ENCODE measurements at regions not wholly inside any gene's neighbourhood (a gene's known extent, or its start where the extent isn't known, plus 50 kb on each side); places are given as distances from the start of the nearest gene placed in this dataset.

DNA sequence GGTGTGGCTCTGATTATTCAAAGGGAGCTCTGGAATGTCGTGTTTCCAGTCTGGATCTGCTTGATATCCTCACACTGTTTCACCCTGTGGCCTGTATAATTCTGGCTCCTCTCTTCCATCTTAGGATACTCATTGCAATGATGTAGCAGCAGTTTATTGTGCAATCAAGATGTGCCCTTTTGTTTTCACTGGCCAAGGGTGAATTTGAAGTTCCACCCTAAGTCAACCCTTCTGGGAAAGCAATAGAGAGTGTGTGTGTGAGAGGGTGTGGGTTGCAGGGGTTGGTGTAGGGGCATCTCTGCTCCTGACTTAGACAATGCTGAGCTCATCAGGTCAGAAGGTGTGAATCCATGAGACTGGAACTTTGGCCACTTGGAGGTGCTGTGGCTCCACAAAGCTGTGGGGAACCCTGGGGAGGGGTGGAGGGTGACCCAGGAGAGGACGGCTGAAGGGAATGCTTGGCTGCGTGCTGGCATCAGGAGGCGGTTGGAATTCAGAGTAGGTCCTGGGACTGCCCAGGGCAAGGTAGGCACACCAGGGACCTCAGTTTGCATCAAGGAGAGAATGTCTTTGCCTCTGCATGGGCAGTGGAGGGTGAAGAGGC, 118.0 kb upstream of the PRSS58 start:
- peak; percentile 48 for DNase-seq (ENCODE audit: low read depth)

DNA sequence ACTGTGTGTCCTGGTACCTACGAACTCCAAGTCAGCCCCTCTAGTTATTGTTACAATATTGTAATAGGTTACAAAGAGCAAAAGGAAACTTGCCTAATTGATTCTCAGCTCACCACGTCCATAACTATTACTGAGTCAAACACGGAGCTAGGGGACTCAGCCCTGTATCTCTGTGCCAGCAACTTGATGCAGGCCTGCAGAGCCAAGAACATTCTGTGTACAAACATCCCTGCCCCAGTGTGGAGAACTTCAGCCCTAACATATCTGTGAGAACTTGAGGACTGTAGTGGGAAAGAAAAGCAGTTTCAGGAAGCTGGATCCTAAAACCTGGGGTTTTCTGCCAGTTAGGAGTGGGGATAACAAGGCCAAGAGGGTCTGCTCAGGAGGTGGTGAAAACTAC, 114.9 kb upstream of the PRSS58 start:
- DNase-seq (ENCODE audit: low read depth) = no peak

DNA sequence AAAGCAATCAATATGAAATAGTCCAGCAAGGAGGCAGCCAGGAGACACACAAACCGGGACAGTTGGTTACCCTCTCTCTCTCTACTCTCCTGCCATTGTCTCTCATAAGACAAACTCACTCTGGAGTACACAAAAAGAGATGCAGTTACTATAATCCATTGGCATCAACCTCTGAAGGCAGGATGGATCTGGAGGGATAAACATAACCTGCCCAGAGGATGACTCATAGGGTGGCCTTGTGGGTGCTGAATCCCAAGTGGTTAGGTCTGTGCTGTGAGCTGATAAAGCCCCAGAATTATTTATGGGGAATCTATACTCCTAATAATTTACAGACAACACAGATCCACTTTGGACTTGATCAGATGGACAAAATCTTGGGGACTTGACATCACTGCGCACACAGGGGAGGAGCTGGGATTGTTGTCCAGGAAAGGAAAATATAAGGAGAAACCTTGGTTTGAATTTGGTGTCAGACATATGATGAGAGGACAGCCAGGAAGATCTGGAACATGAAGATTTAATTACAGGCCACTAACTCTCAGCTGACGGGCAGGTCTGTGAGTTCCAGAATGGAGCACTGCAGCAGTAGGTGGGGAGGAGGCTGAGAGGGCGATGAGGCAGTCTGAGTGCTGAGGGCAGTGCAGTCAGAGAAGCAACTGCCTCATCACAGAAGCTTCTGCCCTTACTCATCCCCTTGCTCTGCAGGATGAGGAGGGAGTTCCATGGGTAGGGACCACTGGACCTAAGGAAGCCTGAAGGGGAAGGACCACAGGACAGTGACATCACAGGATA, 113.9 kb upstream of the PRSS58 start:
- DNase-seq (ENCODE audit: low read depth) = no peak

DNA sequence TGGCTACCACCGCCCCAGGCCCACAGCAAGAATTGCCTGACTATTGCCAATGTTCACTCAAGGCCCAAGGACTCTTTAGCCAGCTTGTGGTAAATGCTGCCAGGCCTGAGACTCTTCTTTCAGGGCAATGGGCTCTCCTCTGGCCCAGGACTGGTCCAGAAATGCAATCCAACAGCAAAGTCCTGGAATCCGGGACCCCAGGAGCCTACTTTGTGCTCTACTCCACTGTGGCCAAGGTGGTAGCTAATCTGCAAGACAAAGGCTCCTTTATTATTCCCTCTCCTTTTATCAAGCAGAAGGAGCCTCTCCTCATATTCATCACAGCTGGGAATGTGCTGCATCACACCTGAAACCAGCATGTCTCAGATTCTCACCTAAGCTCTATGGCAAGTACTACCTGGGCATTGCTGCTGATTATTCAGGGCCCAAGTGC, 107.6 kb upstream of the PRSS58 start:
- no peak for DNase-seq (ENCODE audit: low read depth)

DNA sequence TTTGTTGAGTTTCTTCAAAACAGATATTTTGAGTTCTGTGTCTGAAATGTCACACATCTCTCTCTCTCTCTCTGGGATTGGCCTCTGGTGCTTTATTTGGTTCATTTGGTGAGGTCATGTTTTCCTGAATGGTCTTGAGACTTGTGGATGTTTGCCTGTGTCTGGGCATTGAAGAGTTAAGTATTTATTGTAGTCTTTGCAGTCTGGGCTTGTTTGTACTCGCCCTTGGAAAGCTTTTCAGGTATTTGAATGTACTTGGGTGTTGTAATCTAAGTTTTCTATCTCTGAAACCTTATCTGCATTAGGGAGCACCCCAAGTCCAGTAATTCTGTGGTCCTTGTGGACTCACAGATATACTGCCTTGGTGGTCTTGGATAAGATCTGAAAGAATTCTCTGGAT, 106.7 kb upstream of the PRSS58 start:
- DNase-seq (ENCODE audit: low read depth) = no peak

DNA sequence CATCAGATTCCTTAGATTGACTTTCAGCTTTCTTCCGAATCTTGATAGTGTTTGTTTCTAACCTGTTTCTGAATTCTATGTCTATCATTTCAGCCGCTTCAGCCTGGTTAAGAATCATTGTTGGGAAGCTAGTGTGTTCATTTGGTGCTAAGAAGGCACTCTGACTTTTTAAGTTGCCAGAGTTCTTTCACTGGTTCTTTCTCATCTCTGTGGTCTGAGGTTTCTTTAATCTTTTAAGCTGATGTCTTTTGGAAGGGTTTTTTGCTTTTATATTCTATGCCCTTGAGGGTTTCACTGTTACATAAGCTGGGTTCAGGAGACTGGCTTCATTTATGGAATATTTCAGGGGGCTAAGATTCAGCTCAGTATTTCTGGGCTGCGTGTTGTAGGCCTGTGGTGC, 104.5 kb upstream of the PRSS58 start:
- no peak for DNase-seq (ENCODE audit: low read depth)

DNA sequence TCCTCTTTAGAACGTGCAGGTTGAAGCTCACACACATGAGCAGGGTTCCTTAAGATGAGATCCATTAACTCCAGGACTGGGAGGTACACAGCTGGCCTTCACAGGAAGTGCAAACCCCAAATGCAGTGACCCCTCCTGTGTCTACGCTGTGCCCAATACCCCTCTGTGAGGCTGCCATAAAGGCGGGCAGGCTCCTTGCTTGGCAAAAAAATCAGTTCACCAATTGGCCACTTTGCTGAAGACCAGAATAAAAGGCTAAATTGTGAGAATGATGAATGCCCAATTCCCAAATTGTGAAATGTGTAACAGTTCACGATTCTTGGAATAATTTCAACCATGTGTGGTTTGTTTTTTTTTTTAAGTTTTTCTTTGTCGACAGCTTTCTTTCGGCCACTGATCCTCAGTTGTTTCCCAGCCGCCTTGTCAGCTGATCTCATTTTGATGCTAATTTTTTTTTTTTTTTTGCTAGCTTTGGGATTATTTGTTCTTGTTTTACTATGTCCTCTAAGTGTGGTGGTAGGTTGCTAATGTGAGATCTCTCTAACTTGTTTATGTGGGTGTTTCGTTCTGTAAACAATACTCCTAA, 101.9 kb upstream of the PRSS58 start:
- no peak for DNase-seq (ENCODE audit: low read depth)

DNA sequence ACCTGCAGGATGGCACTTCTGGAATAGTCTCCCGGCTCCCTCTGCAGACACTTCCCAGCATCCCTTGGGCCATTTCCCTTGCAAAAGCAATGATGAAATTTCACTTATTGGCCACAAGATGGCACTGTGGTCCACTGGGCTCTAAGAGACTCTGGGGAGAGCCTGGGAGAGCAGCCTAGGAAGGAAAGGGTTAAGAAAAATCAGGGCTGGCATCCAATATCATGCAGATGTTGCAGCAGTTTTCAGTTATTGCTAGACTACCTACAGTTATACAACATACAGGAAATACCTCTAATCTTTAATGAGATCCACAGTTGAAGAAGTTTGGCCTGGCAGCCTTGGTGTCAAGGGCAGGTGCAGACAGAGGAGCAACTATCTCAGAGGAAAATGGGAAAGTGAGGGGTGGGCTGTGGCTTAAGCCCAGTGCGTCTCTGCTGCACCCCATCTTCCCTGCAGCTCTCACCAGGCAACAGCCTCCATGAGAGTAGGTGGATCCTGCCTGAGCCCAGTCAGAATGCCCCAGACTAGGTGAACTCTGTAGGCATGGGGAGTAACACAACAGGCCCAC, 100.2 kb upstream of the PRSS58 start:
- DNase-seq (ENCODE audit: low read depth) = peak; percentile 63

DNA sequence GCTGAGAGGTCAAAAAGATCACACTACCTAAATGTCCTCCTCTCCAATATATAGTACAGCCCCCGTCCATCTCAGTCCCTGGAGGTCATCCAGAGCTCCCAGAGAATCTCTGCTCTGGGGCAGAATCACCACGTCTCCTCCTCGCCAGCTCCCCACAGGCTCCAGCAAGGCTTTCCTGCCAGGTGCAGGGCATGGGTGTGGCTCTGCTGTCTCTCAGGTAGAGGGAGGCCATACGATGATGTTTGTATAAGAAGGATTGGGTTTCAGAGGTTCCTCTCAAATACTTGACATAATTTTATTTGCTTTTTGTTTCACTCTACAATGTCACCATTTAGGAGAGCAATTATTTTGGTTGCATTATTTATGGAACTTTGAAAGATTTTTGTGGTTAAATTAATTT, 98.3 kb upstream of the PRSS58 start:
- DNase-seq (ENCODE audit: low read depth) = no peak

DNA sequence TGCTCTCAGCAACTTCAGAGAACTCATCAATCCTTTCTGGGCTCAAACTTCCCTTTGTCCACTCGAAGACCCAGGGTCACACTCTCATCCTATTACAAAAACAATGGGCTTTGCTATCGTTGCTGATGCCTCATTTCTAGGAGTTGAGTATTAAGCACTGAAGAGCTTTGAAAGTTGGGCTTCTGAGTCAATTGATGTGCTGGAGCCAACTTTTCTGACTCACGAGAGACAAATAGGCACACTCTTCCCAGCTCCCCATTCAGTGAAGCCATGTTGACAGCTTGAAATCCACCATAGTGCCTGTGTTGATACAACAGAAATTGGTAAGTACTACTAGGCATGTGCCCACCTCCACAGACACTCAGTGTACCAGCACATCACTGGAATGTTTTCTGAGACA, 97.5 kb upstream of the PRSS58 start:
- peak; percentile 74 for DNase-seq (ENCODE audit: low read depth)

DNA sequence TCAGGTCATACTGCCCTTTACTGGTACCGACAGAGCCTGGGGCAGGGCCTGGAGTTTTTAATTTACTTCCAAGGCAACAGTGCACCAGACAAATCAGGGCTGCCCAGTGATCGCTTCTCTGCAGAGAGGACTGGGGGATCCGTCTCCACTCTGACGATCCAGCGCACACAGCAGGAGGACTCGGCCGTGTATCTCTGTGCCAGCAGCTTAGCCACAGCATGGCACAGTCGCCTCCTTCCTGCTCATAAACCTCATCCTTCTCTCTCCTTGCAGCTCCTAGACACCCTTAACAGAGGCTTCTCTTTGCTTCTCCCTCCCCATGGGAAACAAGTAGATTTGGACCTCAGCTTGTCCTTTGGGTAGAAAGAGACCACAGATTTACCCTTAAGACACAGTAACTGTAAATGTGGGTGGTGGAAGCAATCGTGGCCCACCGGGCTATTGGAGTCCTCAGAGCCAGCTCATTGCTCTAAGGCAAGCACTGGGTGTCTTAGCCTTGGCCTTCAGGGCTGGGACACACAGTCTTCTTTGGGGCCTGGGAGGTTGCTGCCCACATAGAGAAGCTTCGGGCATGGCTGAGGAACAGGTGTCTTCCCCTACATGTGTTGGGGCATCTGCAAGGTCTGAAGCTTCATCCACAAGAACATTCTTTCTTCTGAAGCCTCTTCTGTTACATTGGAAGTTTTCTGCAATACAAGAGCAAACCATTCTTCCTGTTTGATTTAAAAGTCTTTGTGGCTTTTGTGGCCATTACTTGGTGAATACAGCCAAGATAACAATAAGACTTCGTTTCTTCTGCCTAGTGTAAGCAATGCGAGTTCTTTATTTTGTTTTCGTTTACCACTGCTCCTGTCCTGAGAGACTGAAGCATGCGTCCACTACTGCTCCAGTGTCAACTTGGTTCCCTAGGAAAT, 95.5 kb upstream of the PRSS58 start:
- DNase-seq (ENCODE audit: low read depth) = no peak

DNA sequence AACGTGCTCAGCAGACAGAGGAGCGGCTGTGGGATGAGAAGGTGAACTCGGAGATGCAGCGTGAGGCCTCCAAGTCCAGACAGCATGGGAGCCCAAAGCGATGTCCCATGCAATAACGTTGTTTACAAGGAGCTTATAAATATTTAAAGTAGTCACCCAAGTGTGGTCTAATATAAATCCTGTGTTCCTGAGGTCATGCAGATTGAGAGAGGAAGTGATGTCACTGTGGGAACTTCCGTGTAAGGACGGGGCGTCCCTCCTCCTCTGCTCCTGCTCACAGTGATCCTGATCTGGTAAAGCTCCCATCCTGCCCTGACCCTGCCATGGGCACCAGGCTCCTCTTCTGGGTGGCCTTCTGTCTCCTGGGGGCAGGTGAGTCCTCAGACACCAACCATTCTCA, 94.7 kb upstream of the PRSS58 start:
- no peak for DNase-seq (ENCODE audit: low read depth)

DNA sequence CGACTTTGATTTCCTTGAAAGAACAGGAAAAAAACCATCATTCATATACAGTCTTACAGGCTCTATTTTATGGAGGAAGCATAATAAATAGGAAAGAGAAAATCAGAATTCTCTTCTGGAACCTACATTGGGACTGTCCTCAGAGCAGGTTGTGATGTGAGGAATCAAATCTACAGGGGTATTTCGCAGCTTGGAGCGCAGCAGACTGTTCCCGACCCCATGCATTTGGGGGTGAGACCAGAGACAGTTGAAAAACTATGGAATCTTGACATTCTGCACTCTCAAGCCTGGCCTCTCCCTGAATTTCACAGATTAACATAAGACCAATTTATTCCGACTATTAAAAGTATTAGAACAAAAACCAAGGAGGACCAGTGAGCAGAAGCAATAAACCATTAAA, 93.3 kb upstream of the PRSS58 start:
- no peak for DNase-seq (ENCODE audit: low read depth)

DNA sequence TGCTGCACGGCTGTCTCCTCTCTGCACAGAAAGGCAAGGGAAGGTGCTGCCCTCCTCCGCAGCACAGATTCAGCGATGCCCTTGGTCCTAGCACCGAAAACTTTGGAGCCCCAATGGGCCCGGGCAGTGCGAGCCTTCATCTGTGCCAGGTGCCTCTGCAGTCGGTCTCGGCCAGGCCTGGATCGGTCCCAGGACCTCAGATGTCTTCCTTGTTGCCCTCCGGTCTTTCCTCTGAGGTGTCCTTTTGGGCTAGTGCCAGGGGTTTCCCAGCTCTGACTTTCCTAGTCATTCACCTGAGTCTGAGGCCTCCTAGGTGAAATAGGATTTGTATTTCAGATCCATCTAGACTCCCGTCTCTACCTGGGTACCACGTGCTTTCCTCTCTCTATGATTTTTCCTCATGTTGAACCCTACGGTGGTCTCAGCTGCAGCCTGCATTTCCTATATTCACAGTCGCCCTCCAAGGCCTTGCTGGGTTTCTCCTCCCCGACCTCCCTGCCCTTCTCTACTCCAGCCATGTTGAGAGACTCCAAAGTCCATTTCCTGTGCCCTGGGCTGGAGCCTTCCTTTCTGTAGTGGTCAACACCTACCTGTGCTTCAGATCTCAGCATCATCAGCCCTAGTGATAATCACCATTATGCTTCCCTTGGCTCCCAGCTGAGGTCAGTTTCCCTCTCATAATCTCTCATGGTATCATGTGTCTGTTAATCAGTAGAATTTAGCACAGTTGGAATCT, 92.0 kb upstream of the PRSS58 start:
- DNase-seq (ENCODE audit: low read depth) = peak; percentile 8

DNA sequence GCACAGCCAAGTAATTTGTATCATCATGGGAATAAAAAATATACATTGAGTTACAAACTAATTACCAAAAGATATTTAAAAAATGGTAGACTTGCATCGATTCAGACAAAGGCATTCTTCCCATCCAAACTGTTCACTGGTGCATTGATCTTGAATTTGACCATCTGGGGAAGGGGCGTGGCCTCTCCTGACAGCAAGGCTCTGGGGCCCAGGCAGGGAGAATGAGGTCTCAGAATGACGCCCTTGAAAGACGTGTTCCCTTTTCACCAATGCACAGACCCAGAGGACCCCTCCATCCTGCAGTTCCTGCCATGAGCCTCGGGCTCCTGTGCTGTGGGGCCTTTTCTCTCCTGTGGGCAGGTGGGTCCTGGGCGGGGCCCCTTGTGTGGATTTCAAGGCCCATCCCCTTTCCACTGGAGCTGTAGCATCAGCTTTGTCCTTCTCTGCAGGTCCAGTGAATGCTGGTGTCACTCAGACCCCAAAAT, 91.1 kb upstream of the PRSS58 start:
- no peak for DNase-seq (ENCODE audit: low read depth)

DNA sequence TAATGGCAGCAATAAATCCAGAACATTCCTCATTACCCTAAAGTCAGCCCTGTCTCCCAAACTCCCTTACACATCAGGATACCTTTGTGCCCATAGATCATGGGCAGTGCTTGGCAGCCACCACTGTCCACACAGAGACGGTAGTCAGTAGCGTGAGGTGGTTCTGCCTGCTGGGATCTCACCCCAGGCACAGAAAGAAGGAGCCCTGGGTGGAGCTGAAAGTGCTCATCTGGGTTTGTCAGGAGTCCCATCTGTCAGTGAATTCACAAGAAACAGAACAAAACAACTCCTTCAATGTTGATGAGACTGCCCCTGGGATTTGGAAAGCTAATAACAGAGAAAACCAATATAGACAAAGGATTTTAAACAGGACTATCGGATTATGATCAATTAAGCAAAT, 90.2 kb upstream of the PRSS58 start:
- no peak for DNase-seq (ENCODE audit: low read depth)

DNA sequence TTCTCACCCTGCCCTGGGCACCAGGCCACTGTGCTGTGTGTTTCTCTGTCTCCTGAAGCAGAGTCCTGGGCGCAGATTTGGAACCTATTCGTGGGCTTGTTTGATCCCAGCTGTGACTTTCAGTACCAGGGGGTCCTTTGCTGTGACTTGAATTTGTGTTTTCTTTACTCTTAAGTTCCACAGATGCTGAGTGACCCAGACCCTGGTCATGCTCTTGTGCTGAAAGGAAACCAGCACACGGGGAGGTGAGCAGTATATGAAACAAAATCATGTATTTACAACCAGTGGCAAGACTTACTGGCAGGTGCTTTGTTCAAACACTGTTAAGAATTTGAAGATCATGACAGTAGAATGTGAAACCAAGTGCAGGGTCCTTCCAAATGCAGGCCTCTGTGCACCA, 89.2 kb upstream of the PRSS58 start:
- no peak for DNase-seq (ENCODE audit: low read depth)

DNA sequence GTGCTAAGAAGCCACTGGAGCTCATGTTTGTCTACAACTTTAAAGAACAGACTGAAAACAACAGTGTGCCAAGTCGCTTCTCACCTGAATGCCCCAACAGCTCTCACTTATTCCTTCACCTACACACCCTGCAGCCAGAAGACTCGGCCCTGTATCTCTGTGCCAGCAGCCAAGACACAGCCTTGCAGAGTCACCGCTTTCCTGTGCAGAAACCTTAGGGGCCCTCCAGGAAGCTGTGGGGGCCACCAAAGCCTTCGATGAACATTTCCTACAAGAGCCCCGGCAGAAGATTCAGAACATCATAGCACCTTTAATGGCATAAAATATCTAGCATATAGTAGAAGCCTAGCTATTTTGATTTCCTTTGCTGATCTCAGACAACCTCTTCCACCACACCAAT, 88.0 kb upstream of the PRSS58 start:
- DNase-seq (ENCODE audit: low read depth) = no peak

DNA sequence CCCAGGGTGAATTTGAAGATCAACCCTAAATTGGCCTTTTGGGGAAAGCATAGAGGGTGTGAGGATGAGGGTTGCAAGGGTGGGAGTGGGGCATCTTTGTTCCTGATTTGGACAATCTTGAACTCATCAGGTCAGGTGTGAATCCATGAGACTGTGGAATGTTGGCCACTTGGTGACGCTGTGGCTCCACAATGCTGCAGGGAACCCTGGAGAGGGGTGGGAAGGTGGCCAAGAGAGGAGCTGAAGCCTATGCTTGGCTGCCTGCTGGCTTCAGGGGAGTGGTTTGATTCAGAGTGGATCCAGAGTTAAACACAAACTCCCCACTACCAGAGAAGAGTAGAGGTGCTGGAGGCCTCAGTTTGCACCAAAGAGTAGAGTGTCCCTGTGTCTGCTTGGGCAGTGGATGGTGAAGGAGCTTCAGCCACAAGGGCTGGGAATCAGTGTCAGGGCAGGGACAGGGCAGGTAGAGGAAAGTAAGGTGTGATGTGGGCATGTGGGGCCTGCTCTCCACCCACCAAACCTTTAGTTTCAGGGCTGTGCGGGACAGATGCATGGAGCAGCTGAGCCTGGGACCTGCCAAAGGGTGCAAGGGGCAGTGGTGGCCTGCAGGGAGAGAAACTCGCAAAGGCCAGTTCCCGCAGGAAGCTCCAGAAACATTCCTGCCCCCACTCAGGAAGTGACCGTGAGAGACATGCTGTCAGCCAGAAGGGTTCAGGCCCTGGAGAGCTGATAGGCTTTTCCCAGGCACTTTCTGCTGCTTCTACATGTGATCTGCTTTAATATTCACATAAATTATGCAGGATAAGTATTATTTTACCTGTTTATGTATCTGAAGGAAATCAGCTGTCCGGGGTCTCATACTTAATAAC, 81.0 kb upstream of the PRSS58 start:
- DNase-seq (ENCODE audit: low read depth) = peak; percentile 38

Data from HT1080 (cell line).